Myocyte (in vitro differentiated cells): ENCODE measurements at regions not wholly inside any gene's neighbourhood (a gene's known extent, or its start where the extent isn't known, plus 50 kb on each side); places are given as distances from the start of the nearest gene placed in this dataset.
"Not testable (repeated sequence)": the region's sequence is repeated elsewhere in the genome, so short reads cannot be mapped to it uniquely, and the experiment has no call there.

ENCODE experiments used
- DNase-seq: peaks from one replicate; pipeline ENCODE4 v3.0.0-alpha.2; 2012; ENCODE audit warnings: low read depth

DNA sequence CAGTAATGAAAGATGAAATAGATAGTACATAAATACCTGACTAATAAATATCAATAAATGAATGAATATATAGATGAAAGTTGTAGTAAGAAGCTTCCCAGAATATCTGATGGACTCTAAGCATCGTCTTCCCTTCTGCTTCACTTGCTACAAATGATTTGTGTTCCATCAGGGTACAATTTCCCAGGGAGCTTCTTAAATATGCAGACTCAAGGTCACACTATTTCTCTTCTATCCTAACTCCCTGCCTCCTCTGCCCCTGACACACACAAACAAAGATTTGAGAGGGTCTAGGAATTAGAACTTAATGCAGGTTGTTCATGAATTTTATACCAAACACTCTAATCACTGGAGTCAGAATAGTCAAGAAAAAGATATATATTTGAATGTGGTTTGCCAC, 415.9 kb upstream of the TMPRSS15 start:
- no peak for DNase-seq

GRCh38 chr21:18826562-18826961, 423.0 kb upstream of the TMPRSS15 start:
- DNase-seq: no peak

DNA sequence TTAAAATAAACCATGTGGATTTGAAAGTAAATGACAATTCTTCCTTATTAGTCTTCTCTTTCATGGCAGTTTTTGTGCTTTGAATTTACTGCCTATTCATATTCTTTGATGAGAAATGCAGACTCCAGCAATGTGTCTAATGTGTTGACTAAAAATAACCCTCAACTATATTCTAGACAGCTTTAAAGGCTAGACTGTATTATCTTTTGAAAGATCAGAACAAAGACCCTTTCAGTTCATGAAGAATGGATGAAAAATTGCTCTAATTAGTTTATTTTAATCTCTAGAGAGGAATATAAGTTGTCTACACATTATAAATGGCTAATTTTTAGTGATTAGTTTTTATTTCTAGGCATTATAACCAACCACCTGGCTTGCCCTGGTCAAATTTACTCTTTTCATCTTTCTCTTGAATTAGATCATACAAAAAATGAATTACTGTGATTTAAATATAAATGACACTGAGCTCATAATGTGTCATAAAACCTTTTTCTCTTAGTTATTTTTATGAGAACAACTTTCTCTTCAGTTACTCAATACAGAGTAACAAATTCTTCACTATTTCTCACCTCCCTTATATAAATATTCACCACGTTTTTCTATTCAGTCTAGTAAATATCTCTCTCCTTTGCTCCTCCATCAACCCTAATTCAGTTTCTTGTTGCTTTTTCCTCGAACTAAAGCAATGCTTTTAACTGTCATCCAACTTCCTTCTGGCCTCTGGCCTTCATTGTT, 428.5 kb upstream of the TMPRSS15 start:
- DNase-seq: no peak

DNA sequence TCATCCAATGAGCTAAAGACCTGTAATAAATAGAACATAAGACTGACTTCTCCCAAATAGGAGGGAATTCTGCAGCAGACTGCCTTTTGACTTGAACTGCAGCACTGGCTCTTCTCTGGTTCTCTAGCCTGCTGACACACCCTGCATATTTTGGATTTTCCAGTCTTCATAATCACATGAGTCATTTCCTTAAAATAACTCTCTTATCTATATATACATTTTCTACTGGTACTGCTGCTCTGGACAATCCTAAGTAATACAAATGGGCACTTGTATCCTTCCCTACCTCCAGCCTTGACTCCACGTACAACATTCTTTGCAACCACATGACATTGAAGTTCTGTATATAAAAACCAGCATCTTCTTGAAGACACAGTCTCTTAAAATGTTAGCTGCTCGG, 429.4 kb upstream of the TMPRSS15 start:
- peak; percentile 5 for DNase-seq

- DNase-seq: not testable (repeated sequence)
Measured at GRCh38 chr21:18834121-18834520, 430.5 kb upstream of the TMPRSS15 start.

DNA sequence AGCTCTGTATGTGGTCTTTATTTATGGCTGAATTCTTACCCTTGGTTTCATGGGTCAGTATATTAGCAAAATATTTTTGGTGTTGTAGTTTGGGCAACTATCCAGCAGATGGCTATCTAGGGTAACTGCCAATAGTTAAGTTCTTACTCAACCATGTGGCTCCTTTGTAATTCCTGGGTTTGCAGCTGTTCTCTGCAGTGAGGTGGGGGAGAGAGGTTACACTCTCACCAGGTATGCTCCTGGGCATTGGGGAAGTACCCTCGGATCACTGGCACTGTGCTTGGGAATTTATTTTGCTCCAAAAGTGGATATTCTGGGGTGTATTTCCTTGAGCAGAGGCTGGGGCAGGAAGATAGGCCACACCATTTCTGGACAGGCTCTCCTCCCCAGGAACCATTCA, 436.7 kb upstream of the TMPRSS15 start:
- DNase-seq: no peak

GRCh38 chr21:18857606-18858005, 454.0 kb upstream of the TMPRSS15 start:
- not testable (repeated sequence) for DNase-seq

- DNase-seq: no peak
Measured at GRCh38 chr21:18869104-18869503, 465.5 kb upstream of the TMPRSS15 start.

- peak; percentile 0 for DNase-seq
Measured at GRCh38 chr21:18877917-18878316, 474.3 kb upstream of the TMPRSS15 start.

GRCh38 chr21:18887922-18888602, 484.5 kb upstream of the TMPRSS15 start:
- DNase-seq: no peak

DNA sequence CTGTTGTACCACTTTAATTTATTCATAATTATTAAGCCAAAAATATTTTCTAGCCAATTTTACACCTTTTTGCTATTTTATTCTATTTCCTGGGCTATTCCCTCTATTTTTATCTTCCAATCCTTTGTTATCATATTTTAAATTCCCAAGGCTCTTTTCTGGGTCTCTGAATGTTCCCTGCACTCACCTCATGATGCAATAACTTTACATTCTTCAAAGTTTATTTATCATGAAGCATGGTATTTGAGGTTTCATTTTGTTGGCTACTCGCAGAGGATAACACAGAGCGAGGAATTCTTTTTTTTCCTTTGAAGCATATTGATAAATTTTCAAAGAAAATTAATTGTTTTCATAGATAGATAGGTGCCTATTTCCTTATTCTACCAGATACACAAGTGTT, 489.8 kb upstream of the TMPRSS15 start:
- no peak for DNase-seq

GRCh38 chr21:18894387-18894786, 490.8 kb upstream of the TMPRSS15 start:
- DNase-seq: no peak

DNA sequence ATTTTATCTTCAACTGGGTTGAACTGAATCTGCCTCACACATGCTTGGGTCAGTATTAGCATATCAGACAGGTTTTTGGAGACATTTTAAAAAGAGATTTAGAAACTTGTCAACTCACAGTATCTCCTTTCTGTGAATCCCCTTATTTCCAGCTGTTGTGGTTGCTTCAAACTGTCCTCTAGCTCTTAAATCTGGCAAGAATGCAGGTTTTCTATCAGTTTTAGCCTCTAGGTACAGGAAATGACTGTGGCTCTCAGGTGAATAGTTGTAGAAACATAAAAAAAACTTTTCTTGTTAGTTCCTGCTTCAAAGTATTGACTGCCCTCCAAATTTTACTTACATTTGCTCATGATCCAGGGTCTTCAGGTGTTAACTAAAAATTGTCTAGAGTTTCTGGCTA, 495.7 kb upstream of the TMPRSS15 start:
- no peak for DNase-seq

DNA sequence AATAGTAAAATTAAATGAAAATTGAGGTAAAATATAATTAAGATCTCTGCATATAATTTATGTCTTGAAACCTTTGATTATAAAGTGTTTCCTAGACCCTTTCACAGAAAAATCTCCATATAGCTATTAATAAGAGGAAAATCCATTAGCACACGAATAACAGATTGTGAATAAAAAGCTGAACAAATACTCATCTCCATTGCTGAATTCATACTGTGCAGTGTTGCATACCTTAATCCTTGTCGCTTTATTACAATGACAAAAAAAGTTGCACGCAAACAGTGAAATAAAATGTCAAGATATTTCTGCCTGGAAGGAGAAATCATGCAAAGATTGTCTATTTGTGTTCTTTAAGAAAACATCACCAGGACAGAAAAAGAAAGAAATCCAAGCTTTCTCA, 499.1 kb upstream of the TMPRSS15 start:
- DNase-seq: no peak

DNA sequence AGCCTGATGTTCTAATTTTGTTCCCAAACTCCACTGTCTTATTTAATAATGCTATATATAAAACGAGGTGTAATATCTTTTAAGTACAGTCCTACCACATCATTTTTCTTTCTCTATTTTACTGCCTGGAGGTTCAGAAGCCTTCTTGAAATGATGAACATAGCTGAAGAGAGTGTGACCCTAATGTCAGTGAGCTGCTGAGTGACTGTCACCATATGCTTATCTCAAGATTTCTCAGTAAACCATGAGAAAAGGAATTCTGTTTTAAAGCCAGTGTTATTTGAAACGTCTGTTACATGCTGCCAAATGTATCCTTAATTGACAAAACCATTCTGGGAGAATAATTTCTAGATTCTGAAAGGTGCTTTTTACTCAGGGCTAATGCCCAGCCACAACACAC, 503.5 kb upstream of the TMPRSS15 start:
- DNase-seq: no peak

DNA sequence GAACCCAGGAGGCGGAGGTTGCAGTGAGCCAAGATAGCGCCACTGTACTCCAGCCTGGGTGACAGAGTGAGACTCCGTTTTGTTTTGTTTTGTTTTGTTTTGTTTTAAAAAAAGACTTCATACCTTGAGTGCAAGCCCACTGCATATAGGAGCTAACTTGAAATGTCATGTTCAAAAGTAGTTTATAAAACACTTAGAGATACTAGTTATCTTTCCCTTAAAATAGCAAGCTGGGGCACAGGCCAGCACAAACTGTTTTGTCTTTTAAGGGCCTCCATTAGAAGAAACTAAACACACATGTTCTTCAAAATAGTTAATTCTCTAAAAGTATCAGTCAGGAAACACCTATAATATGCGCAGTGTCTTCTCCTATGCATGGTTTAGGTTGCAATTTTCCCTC, 505.1 kb upstream of the TMPRSS15 start:
- no peak for DNase-seq

- no peak for DNase-seq
Measured at GRCh38 chr21:18913914-18914313, 510.3 kb upstream of the TMPRSS15 start.

- DNase-seq: no peak
Measured at GRCh38 chr21:18914570-18914969, 511.0 kb upstream of the TMPRSS15 start.

DNA sequence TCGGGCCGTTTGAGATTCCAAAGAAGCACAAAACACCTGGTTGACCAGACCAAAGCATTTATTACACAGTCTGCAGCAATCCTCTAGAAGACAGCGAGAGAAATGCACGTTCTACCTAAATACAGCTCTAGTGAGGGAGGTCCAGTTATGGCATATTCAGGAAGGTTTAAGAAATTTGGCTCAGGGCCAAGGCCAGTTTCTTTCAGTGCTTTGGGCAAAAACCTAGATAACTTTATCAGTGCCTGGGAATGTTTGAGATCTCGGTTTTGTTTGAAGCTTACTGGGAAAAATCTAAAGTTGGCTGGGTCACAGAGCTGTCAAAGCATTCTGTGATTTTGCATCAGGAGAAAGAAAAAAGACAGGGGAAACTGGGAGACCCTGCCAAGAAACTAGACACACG, 514.0 kb upstream of the TMPRSS15 start:
- no peak for DNase-seq

DNA sequence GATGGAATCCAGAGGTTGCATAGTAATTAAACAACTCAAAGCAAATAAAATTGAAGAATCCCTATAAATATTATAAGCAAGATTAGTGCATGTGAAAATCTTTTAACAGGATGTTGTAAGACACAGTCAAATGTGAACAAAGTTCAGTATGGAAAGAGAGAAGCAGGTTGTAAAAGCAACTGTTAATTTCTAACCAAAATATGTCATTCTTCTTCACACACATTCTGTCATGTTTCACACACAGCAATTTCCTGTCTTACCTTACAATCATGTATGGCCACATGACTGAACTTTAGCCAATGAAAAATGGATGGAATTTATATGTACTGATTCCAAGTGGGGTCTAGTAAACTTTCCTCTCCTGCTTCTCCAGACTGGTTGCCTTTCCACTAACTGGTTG, 527.7 kb upstream of the TMPRSS15 start:
- DNase-seq: no peak

DNA sequence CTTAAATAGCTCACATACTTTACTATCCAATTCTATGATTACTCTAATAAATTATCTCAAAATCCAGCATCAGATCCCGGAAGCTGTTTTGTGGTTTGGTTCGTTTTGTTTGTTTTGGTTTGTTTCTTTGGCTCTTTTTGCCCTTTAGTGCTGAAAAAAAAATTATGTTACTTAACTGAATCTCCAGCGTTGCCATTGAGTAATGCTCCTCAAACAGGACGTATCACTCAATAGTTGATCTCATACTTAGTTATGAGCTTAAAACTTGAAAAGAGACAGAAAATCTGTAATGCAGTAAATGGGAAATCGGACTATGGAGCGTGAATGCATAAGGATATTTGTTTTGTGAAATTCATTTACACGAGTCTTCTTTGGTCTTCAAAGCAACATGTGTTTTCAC, 533.8 kb upstream of the TMPRSS15 start:
- no peak for DNase-seq

DNA sequence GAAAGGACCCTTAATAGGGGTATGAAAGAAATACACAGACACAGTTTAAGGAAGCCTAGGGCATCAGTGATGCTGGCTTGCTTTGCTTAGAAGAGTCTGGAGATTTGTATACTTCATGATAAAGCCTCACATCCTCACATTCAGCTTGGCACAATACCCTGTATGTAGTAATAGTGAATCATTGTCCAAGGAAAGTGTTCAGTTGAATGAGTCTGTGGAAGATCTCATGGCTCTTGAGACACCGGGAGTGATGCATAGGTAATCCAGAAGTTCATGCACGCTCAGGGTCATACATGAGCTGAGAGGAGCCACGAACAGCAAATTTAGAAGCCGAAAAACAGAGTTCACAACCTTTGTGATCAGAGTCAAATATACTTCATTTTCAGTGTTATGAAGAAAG, 537.2 kb upstream of the TMPRSS15 start:
- DNase-seq: no peak
